H1 (cell line): ENCODE measurements at regions not wholly inside any gene's neighbourhood (a gene's known extent, or its start where the extent isn't known, plus 50 kb on each side); places are given as distances from the start of the nearest gene placed in this dataset.

Experiments used
- CTCF ChIA-PET: fragments of 300-600 bp; sonication (Branson Sonifier 250); formaldehyde crosslinking; loops from one replicate; lab custom pipeline; 2021; ENCODE audit not compliant: partially characterized antibody; lab: Charles Lee
- POLR2A ChIA-PET: fragments of 300-600 bp; sonication (Branson Sonifier 250); formaldehyde crosslinking; loops from one replicate; lab custom pipeline; 2021; ENCODE audit warnings: inconsistent platforms; ENCODE audit not compliant: partially characterized antibody; lab: Charles Lee
- DNase-seq, 2 experiments: peaks; one replicate each; pipeline versions ENCODE4 v3.0.0 to v3.0.0-alpha.2; 2010 to 2022; ENCODE audit warnings: low spot score in 2 of 2, low read depth in 1 of 2, mixed read lengths in 1 of 2
- FAIRE-seq: peaks from 2 replicates; lab custom pipeline; 2011; peaks lifted over from hg19 to GRCh38; lab: Jason Lieb, UNC
- H2AFZ ChIP-seq: 2 replicates; pipeline ENCODE4 v1.8.1; 2012; ENCODE audit warnings: low read length, inconsistent platforms
- H2AK5ac ChIP-seq: 2 replicates; pipeline ENCODE4 v1.6.1; 2013; ENCODE audit warnings: low read depth, low read length
- H2BK120ac ChIP-seq: replicated peaks from 2 replicates; pipeline ENCODE3; 2013; ENCODE audit warnings: low read depth, low read length, inconsistent platforms
- H2BK12ac ChIP-seq: 2 replicates; pipeline ENCODE4 v1.6.1; 2013; ENCODE audit warnings: low read depth, low read length
- H2BK15ac ChIP-seq: 2 replicates; pipeline ENCODE4 v1.6.1; 2013; ENCODE audit warnings: low read length
- H2BK20ac ChIP-seq: 2 replicates; pipeline ENCODE4 v1.6.1; 2013; ENCODE audit warnings: low read length
- H2BK5ac ChIP-seq: 2 replicates; pipeline ENCODE4 v1.6.1; 2013; ENCODE audit warnings: low read depth, low read length
- H3K14ac ChIP-seq: 2 replicates; pipeline ENCODE4 v1.6.1; 2013; ENCODE audit warnings: inconsistent platforms; ENCODE audit not compliant: insufficient read length
- H3K18ac ChIP-seq: 2 replicates; pipeline ENCODE4 v1.6.1; 2013; ENCODE audit warnings: low read length; ENCODE audit errors: extremely low read depth
- H3K23ac ChIP-seq: 2 replicates; pipeline ENCODE4 v1.6.1; 2013; ENCODE audit warnings: inconsistent platforms; ENCODE audit not compliant: insufficient read length
- H3K23me2 ChIP-seq: 2 replicates; pipeline ENCODE4 v1.6.1; 2013; ENCODE audit warnings: low read depth, low read length
- H3K27ac ChIP-seq: 2 replicates; pipeline ENCODE4 v1.6.1; 2011; ENCODE audit warnings: low read depth, low read length, inconsistent platforms
- H3K27me3 ChIP-seq, 4 experiments: replicated peaks in 1 of 4; 1 replicate in 1 of 4; 2 replicates in 3 of 4; pipeline versions ENCODE4 v1.6.1 to v1.8.1; 2011 to 2013; ENCODE audit warnings: low read length in 3 of 4, mild to moderate bottlenecking in 3 of 4, inconsistent platforms in 2 of 4, mixed read lengths in 2 of 4, moderate library complexity in 1 of 4; ENCODE audit not compliant: control insufficient read depth in 3 of 4, insufficient read depth in 3 of 4; ENCODE audit errors: extremely low read depth in 1 of 4
- H3K36me3 ChIP-seq, 4 experiments: 2 replicates each; pipeline versions ENCODE4 v1.6.1 to v1.8.1; 2011 to 2013; ENCODE audit warnings: mild to moderate bottlenecking in 4 of 4, low read length in 3 of 4, moderate library complexity in 2 of 4, control low read depth in 1 of 4, inconsistent platforms in 1 of 4; ENCODE audit not compliant: insufficient read depth in 4 of 4, control insufficient read depth in 2 of 4
- H3K4ac ChIP-seq: replicated peaks from 2 replicates; pipeline ENCODE3; 2013; ENCODE audit warnings: low read length, low read depth, mixed read lengths, inconsistent platforms; ENCODE audit not compliant: insufficient read length
- H3K4me1 ChIP-seq, 4 experiments: replicated peaks in 1 of 4; 1 replicate in 1 of 4; 2 replicates in 3 of 4; pipeline versions ENCODE4 v1.6.1 to v1.8.1; 2011 to 2013; ENCODE audit warnings: low read length in 3 of 4, inconsistent platforms in 2 of 4, mixed read lengths in 1 of 4; ENCODE audit not compliant: insufficient read depth in 4 of 4, control insufficient read depth in 3 of 4
- H3K4me2 ChIP-seq, 2 experiments: 2 replicates each; pipeline versions ENCODE4 v1.6.1 to v1.8.1; 2011 to 2013; ENCODE audit warnings: low read depth in 2 of 2, low read length in 2 of 2, control low read depth in 1 of 2, inconsistent platforms in 1 of 2, mild to moderate bottlenecking in 1 of 2; ENCODE audit not compliant: insufficient read depth in 1 of 2
- H3K4me3 ChIP-seq, 4 experiments: fragments of 200-600, 300-600 bp in 1 of 4; sonication (generic), shearing (Covaris generic), sonication (Bioruptor Twin) in 1 of 4; 2 replicates each; pipeline versions ENCODE4 v1.5.1 to v1.8.1; 2011 to 2016; ENCODE audit warnings: low read length in 4 of 4, low read depth in 3 of 4, control low read depth in 2 of 4, inconsistent platforms in 2 of 4, mild to moderate bottlenecking in 2 of 4, mixed read lengths in 1 of 4, moderate library complexity in 1 of 4; ENCODE audit not compliant: insufficient read depth in 2 of 4; ENCODE audit errors: extremely low read depth in 1 of 4
- H3K56ac ChIP-seq: replicated peaks from 2 replicates; pipeline ENCODE3; 2013; ENCODE audit warnings: low read depth, mild to moderate bottlenecking, mixed read lengths, low read length, inconsistent platforms; ENCODE audit not compliant: insufficient read length
- H3K79me1 ChIP-seq: 2 replicates; pipeline ENCODE4 v1.6.1; 2013; ENCODE audit warnings: low read depth, low read length, control low read depth
- H3K79me2 ChIP-seq, 2 experiments: 2 replicates each; pipeline versions ENCODE4 v1.6.1 to v1.8.1; 2012 to 2013; ENCODE audit warnings: low read length in 2 of 2, mild to moderate bottlenecking in 2 of 2, inconsistent platforms in 1 of 2; ENCODE audit not compliant: insufficient read depth in 2 of 2, control insufficient read depth in 1 of 2
- H3K9ac ChIP-seq, 4 experiments: replicated peaks in 1 of 4; 1 replicate in 1 of 4; 2 replicates in 3 of 4; pipeline versions ENCODE4 v1.6.1 to v1.8.1; 2011 to 2013; ENCODE audit warnings: low read depth in 3 of 4, low read length in 3 of 4, control low read depth in 2 of 4, mild to moderate bottlenecking in 2 of 4, moderate library complexity in 2 of 4, inconsistent platforms in 1 of 4; ENCODE audit errors: extremely low read depth in 1 of 4
- H3K9me3 ChIP-seq, 2 experiments: 2 replicates each; pipeline versions ENCODE4 v1.6.1 to v1.8.1; 2012 to 2013; ENCODE audit warnings: mild to moderate bottlenecking in 2 of 2, moderate library complexity in 2 of 2, control low read depth in 1 of 2, inconsistent platforms in 1 of 2, low read depth in 1 of 2, low read length in 1 of 2, mixed read lengths in 1 of 2; ENCODE audit not compliant: insufficient read depth in 2 of 2
- H4K20me1 ChIP-seq, 2 experiments: replicated peaks in 1 of 2; 2 replicates each; pipeline versions ENCODE3 to v1.8.1; 2011 to 2013; ENCODE audit warnings: inconsistent platforms in 2 of 2, low read length in 2 of 2, mild to moderate bottlenecking in 1 of 2; ENCODE audit not compliant: insufficient read depth in 2 of 2, control insufficient read depth in 1 of 2
- H4K5ac ChIP-seq: 2 replicates; pipeline ENCODE4 v1.6.1; 2013; ENCODE audit warnings: low read length, low read depth, mixed read lengths, inconsistent platforms; ENCODE audit not compliant: insufficient read length
- H4K8ac ChIP-seq: 2 replicates; pipeline ENCODE4 v1.8.0; 2013; ENCODE audit warnings: mild to moderate bottlenecking, moderate library complexity, low read length, inconsistent platforms; ENCODE audit not compliant: insufficient read depth; ENCODE audit errors: extremely low read depth
- H4K91ac ChIP-seq: replicated peaks from 2 replicates; pipeline ENCODE3; 2013; ENCODE audit warnings: low read length, mixed read lengths, inconsistent platforms; ENCODE audit not compliant: insufficient read length
- TAF1 ChIP-seq: IDR thresholded peaks from 2 replicates; pipeline ENCODE4 v1.6.1; 2011; ENCODE audit warnings: mild to moderate bottlenecking, low read depth, low read length
- TEAD4 ChIP-seq: IDR thresholded peaks from 2 replicates; pipeline ENCODE4 v1.6.1; 2012; ENCODE audit warnings: low read depth, low read length, inconsistent platforms, mixed read lengths
- WGBS, 2 experiments: shearing (Covaris generic) in 1 of 2; methylation state at CpG; one replicate each; pipeline versions ENCODE4 v1.1.6 to v1.1.7; 2013 to 2015; ENCODE audit warnings: low lambda C conversion rate in 2 of 2, mixed read lengths in 2 of 2, inconsistent platforms in 1 of 2, low coverage in 1 of 2, missing lambda C conversion rate in 1 of 2; ENCODE audit not compliant: insufficient replicate concordance in 2 of 2, insufficient coverage in 1 of 2, insufficient read length in 1 of 2; ENCODE audit errors: extremely low coverage in 1 of 2, missing lambda C conversion rate in 1 of 2; 5-methylcytosine and 5-hydroxymethylcytosine counted together

GRCh38 chr5:56461584-56461983, 228.5 kb upstream of the ANKRD55 start:
- Histone ChIP-seq H3K79me1 (no peaks in the 10 kb centered on the region), H2BK5ac (no peak overlapping the region), H4K91ac (no peak overlapping the region), H4K5ac (no peak overlapping the region), H3K4ac (no peak overlapping the region), H3K18ac (no peak overlapping the region), H3K9ac (no peak overlapping the region), H2AFZ (no peak overlapping the region), H3K4me2 (no peak overlapping the region), H2BK12ac (no peak overlapping the region), H3K27me3 (no peaks in the 10 kb centered on the region), H3K79me2 (no peaks in the 10 kb centered on the region), H2BK20ac (no peak overlapping the region), H3K56ac (no peak overlapping the region), H3K4me1 (peaks cover 2 to 13% (median 6%) of the 10 kb centered on the region in 4 experiments; a peak in 6 of 7 replicates), H3K23ac (no peak overlapping the region), H2BK15ac (no peak overlapping the region), H3K9me3 (no peaks in the 10 kb centered on the region), H4K20me1 (no peaks in the 10 kb centered on the region), H3K27ac (no peak overlapping the region), H3K23me2 (no peaks in the 10 kb centered on the region; the same call in 1 of the 2 replicates), H4K8ac (no peak overlapping the region)
- POLR2A ChIA-PET: no interaction called here
- DNase-seq: no peak
- FAIRE-seq: no peak
- TF ChIP-seq TAF1: no peak
- no peak for TF ChIP-seq TEAD4
- TF ChIP-seq, all 59 proteins: peak for 0
- no peak overlapping the region for H2AK5ac ChIP-seq
- CTCF ChIA-PET: no interaction called here
- WGBS, 2 experiments: 98% methylated on average over 4 of the region's 4 CpGs; no CpG with 5 or more reads in 1 of the 2 experiments
- H3K4me3 ChIP-seq: no peak overlapping the region
- no peak overlapping the region for H3K14ac ChIP-seq
- H2BK120ac ChIP-seq: no peak overlapping the region
- no peaks in the 10 kb centered on the region for H3K36me3 ChIP-seq
